Adrenal gland (tissue), 9 donors: ENCODE measurements at regions not wholly inside any gene's neighbourhood (a gene's known extent, or its start where the extent isn't known, plus 50 kb on each side); places are given as distances from the start of the nearest gene placed in this dataset.

Experiments
- DNase-seq, 7 donors: peaks; one replicate each; pipeline ENCODE4 v3.0.0-alpha.2; 2019 to 2020
- H3K27ac ChIP-seq, 5 donors: fragments of 200-600 bp; sonication (generic) in 4 of 5; 1 replicate in 3 of 5; 2 replicates in 2 of 5; pipeline versions ENCODE4 v1.5.1 to v1.8.0; 2016 to 2020; ENCODE audit warnings: mild to moderate bottlenecking in 1 of 5
- H3K27me3 ChIP-seq: fragments of 200-600 bp; 2 replicates; pipeline ENCODE4 v1.8.0; 2021
- H3K36me3 ChIP-seq, 2 donors: fragments of 200-600 bp; replicated peaks in 1 of 2; 1 replicate in 1 of 2; 2 replicates in 1 of 2; pipeline versions ENCODE4 v1.5.1 to v1.8.0; 2018 to 2022
- H3K4me1 ChIP-seq, 2 donors: fragments of 200-600 bp; replicated peaks in 1 of 2; 1 replicate in 1 of 2; 2 replicates in 1 of 2; pipeline versions ENCODE4 v1.5.1 to v1.8.0; 2018 to 2021
- H3K4me3 ChIP-seq, 4 donors: fragments of 200-600 bp; sonication (generic) in 3 of 4; one replicate each; pipeline ENCODE4 v1.5.1; 2016 to 2018
- H3K9me3 ChIP-seq, 3 donors: fragments of 200-600 bp; sonication (generic) in 1 of 3; replicated peaks in 1 of 3; 1 replicate in 2 of 3; 2 replicates in 1 of 3; pipeline versions ENCODE4 v1.5.1 to v1.8.0; 2016 to 2021
- CTCF ChIP-seq, 6 experiments: fragments of 450-650 bp in 4 of 6; fragments of 200-600 bp in 2 of 6; sonication (generic) in 1 of 6; IDR thresholded peaks; 1 replicate in 5 of 6; 2 replicates in 1 of 6; pipeline versions ENCODE4 v1.5.1 to v1.8.0; 2016 to 2021; ENCODE audit warnings: antibody characterized with exemption in 6 of 6, mild to moderate bottlenecking in 2 of 6, moderate library complexity in 1 of 6
- POLR2A ChIP-seq, 2 donors: fragments of 450-650 bp; IDR thresholded peaks; one replicate each; pipeline ENCODE4 v1.6.1; 2017; ENCODE audit warnings: antibody characterized with exemption in 2 of 2, mild to moderate bottlenecking in 2 of 2, moderate library complexity in 1 of 2
- WGBS, 4 donors: extraction: QIAGEN DNeasy Blood & Tissue Kit in 2 of 4; methylation state at CpG; one replicate each; pipeline versions ENCODE4 v1.1.5 to v1.1.7; 2013 to 2017; 5-methylcytosine and 5-hydroxymethylcytosine counted together
- intact Hi-C, 2 donors: fragments of 100-400 bp; cut with DNase I; formaldehyde crosslinking; loops; one replicate each; pipeline versions ENCODE4 v1.14.1 to v1.15.0; 2022 to 2023
- donor health status: healthy with polysubstance abuse.
- donor health status: Bipolar disorder and iron deficiency.
- donor health status: DM: yes; HTN: yes; CAD: no.
- donor health status: DM: no; HTN: no; CAD: no.
- donor health status: DM: no; HTN: no; CAD: no.

DNA sequence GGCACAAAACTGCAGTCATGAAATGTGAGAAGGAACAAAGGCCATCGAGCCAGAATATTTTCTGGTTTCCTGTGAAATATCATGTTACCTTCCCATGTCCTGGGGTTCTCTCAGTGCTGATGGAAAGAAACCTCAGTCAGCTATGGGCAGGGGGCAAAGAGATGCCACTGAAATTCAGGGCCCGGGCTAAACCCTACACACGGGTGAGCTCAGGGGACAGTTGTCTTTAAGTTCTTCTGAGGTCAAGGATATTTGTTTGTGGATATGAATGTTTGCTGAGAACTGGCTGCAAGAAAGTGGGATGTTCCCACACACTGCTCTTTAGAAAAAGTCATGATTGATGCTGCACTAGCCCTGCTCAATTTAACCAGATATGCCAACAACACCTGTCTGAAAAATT is 187.2 kb downstream of the MEX3B start:
- WGBS, 4 donors: 47 to 63% (median 55%) methylated on average over 3 of the region's 3 CpGs
- no peak overlapping the region for H3K4me3 ChIP-seq
- intact Hi-C loops: no loop called here

GRCh38 chr15:81858136-81858535 is 187.7 kb downstream of the MEX3B start:
- no peak overlapping the region for H3K4me3 ChIP-seq
- H3K9me3 ChIP-seq: no peaks in the 10 kb centered on the region
- no peaks in the 10 kb centered on the region for H3K4me1 ChIP-seq
- H3K36me3 ChIP-seq: no peaks in the 10 kb centered on the region
- DNase-seq: no peak
- no peak overlapping the region for H3K27ac ChIP-seq
- no peak for TF ChIP-seq POLR2A (IDR thresholded peaks at IDR 0.05)
- TF ChIP-seq CTCF (IDR thresholded peaks at IDR 0.05): no peak
- WGBS, 4 donors: 82 to 89% (median 87%) methylated on average over 6 of the region's 6 CpGs
- H3K27me3 ChIP-seq: no peaks in the 10 kb centered on the region
- intact Hi-C loops: no loop called here

More for the DNA sequence above, 187.2 kb downstream of the MEX3B start:
- no peaks in the 10 kb centered on the region for H3K36me3 ChIP-seq
- no peak overlapping the region for H3K27ac ChIP-seq
- H3K9me3 ChIP-seq: no peaks in the 10 kb centered on the region
- DNase-seq: no peak
- TF ChIP-seq CTCF (IDR thresholded peaks at IDR 0.05) (no peak), POLR2A (IDR thresholded peaks at IDR 0.05) (no peak)
- no peaks in the 10 kb centered on the region for H3K27me3 ChIP-seq
- H3K4me1 ChIP-seq: no peaks in the 10 kb centered on the region

GRCh38 chr15:81856634-81857026 is 189.2 kb downstream of the MEX3B start:
- DNase-seq: no peak
- H3K27ac ChIP-seq: no peak overlapping the region
- H3K36me3 ChIP-seq: no peaks in the 10 kb centered on the region
- H3K4me1 ChIP-seq: no peaks in the 10 kb centered on the region
- intact Hi-C loops: no loop called here
- no peaks in the 10 kb centered on the region for H3K9me3 ChIP-seq
- no peaks in the 10 kb centered on the region for H3K27me3 ChIP-seq
- H3K4me3 ChIP-seq: no peak overlapping the region
- TF ChIP-seq CTCF (IDR thresholded peaks at IDR 0.05) (no peak), POLR2A (IDR thresholded peaks at IDR 0.05) (no peak)

DNA sequence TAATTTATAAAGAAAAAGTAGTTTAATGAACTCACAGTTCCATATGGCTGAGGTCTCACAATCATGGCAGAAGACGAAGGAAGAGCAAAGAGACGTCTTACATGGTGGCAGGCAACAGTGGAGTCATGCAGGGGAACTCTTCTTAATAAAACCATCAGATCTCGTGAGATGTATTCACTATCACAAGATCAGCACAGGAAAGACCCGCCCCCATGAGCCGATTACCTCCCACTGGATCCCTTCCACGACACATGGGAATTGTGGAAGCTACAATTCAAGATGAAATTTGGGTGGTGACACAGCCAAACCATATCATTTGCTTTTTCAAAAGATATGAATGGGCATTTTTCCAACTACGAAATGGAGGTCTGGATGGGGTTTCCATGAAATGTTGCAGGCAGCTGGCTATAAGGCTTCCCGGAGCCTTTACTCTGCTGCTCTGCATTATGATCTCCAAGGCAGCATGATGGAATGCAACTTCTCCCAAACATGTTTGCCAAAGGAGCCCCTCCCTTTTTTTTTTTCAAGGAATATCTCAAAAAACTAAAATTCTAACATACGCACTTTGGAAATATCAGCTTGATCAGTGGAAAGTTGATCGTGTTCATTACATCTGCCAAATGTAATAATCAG is 189.7 kb downstream of the MEX3B start:
- TF ChIP-seq POLR2A (IDR thresholded peaks at IDR 0.05): no peak
- no peak for TF ChIP-seq CTCF (IDR thresholded peaks at IDR 0.05)
- intact Hi-C loops: no loop called here
- Histone ChIP-seq H3K9me3 (no peaks in the 10 kb centered on the region), H3K36me3 (no peaks in the 10 kb centered on the region), H3K4me3 (no peak overlapping the region), H3K4me1 (no peaks in the 10 kb centered on the region), H3K27ac (no peak overlapping the region), H3K27me3 (no peaks in the 10 kb centered on the region)
- 74 to 79% (median 76%) methylated on average over 10 of the region's 10 CpGs for WGBS, 4 donors
- DNase-seq: no peak
